COLO668 (cell line): ENCODE measurements at regions not wholly inside any gene's neighbourhood (a gene's known extent, or its start where the extent isn't known, plus 50 kb on each side); places are given as distances from the start of the nearest gene placed in this dataset.
"Not testable (repeated sequence)": the region's sequence is repeated elsewhere in the genome, so short reads cannot be mapped to it uniquely, and the experiment has no call there.

Experiments
- DNase-seq: peaks from one replicate; lab custom pipeline; 2025; ENCODE audit not compliant: unreplicated experiment; lab: John Stamatoyannopoulos, UW

DNA sequence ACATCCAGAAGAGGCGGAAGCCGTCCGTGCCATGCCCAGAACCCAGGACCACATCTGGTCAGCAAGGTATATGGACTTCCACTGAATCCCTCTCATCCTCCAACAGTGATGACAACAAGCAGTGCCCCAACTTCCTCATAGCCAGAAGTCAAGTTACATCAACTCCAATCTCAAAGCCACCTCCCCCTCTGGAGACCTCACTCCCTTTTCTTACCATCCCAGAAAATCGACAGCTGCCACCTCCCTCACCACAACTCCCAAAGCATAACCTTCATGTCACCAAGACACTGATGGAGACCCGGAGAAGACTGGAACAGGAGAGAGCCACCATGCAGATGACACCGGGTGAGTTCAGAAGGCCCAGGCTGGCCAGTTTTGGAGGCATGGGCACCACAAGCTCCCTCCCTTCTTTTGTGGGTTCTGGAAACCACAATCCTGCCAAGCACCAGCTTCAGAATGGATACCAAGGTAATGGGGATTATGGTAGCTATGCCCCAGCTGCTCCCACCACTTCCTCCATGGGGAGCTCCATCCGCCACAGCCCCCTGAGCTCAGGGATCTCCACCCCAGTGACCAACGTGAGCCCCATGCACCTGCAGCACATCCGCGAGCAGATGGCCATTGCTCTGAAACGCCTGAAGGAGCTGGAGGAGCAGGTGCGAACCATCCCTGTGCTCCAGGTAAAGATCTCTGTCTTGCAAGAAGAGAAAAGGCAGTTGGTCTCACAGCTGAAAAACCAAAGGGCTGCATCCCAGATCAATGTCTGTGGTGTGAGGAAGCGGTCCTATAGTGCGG lies 130.3 kb upstream of the DMRT1 start:
- no peak for DNase-seq

DNA sequence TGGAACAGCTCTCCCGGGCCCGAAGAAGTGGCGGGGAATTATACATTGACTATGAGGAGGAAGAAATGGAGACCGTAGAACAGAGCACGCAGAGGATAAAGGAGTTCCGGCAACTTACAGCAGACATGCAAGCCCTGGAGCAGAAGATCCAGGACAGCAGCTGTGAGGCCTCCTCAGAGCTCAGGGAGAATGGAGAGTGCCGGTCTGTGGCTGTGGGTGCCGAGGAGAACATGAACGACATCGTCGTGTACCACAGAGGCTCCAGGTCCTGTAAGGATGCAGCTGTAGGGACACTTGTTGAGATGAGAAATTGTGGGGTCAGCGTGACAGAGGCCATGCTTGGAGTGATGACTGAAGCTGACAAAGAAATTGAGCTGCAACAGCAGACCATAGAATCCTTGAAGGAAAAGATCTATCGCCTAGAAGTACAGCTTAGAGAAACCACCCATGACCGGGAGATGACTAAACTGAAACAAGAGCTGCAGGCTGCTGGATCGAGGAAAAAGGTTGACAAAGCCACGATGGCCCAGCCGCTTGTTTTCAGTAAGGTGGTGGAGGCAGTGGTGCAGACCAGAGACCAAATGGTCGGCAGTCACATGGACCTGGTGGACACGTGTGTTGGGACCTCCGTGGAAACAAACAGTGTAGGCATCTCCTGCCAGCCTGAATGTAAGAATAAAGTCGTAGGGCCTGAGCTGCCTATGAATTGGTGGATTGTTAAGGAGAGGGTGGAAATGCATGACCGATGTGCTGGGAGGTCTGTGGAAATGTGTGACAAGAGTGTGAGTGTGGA lies 129.5 kb upstream of the DMRT1 start:
- no peak for DNase-seq

DNA sequence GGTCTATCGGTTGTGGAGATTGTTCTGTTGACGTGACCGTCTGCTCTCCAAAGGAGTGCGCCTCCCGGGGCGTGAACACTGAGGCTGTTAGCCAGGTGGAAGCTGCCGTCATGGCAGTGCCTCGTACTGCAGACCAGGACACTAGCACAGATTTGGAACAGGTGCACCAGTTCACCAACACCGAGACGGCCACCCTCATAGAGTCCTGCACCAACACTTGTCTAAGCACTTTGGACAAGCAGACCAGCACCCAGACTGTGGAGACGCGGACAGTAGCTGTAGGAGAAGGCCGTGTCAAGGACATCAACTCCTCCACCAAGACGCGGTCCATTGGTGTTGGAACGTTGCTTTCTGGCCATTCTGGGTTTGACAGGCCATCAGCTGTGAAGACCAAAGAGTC lies 128.9 kb upstream of the DMRT1 start:
- no peak for DNase-seq

DNA sequence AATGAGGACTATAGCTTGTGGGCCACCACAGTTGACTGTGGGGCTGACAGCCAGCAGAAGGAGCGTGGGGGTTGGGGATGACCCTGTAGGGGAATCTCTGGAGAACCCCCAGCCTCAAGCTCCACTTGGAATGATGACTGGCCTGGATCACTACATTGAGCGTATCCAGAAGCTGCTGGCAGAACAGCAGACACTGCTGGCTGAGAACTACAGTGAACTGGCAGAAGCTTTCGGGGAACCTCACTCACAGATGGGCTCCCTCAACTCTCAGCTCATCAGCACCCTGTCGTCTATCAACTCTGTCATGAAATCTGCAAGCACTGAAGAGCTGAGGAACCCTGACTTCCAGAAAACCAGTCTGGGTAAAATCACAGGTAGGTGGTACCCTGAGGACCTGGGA lies 128.4 kb upstream of the DMRT1 start:
- no peak for DNase-seq

DNA sequence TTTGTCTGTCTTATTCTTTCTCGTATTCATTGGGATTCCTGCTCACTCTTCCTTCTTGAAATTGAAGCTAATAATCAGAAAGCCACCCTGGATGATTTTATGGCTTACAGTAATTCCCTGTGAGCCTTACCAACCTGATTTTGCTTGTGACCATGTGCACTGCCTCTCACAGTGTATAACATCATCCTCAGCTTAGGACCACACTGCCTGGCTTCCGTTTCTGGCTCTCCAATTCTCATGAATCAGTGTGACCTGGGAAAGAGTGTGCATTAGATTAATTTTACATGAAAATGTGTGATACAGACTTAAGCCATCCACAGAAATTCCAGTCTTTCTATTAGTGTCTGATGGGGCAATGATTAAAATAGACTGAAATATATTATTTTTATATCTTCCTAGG lies 126.8 kb upstream of the DMRT1 start:
- DNase-seq: no peak

DNA sequence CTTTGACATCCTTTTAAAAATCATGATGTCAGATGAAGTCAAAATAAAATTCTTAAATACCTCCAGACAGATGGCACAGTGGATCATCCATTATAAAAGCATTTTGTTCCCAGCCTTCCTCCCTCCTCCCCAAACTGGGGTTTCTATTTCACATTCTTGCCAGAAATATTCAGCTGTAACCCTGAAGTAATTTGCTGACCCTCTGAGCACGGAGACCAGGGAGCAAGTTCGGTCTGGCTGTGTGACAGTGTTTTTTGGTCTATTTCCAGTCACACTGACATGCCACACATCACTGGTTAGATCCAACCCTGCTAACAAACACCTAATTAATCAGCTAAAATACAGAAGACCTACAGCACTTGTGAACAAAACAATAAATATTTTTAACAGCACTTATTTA lies 126.2 kb upstream of the DMRT1 start:
- no peak for DNase-seq

DNA sequence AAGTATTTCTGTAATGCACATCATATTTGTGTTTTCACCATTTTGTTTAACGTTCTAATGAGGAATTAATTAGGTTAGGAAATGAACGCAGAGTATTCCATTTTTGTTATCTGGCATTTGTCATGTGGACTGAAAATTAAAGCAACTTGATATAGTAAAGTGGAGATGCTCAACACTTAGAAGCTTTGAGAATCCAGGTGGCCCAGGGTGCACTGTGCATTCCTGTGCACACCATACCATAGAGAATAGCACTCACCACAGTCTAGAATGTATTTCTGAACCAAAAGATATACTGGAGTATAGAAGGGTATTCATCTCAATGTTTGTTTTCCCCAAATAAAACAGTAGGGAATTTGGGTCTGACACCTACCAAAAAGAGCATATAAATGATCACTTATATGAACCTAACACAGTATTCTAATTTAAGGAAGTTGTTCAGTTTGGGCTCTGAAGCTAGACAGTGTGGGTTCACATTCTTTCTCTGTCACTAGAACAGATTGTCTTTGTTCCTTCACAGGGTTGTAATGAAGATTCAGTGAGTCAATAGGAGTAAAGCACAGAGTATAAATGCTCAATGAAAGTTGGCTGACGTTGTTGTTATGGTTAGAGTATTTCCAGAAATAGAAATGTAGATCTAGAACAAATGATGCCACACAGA lies 125.6 kb upstream of the DMRT1 start:
- DNase-seq: no peak

DNA sequence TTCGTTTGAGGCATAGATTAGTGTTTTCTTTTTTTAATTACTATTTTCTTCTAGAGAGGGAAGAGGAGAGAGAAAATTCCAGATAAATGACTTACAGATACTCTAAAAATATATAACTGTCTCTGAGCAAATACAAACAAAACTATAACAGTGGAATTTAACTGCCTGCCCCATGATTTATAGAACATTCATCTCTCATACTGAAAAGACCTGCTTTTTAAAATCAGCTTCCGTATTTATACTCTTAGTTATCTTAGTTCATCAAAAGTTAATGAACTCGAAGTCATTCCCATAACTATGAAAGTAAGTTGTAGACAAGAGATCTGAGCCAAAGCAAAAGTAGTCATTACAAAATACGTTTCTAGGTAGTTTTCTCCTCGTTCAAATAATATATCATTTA lies 123.8 kb upstream of the DMRT1 start:
- DNase-seq: no peak

DNA sequence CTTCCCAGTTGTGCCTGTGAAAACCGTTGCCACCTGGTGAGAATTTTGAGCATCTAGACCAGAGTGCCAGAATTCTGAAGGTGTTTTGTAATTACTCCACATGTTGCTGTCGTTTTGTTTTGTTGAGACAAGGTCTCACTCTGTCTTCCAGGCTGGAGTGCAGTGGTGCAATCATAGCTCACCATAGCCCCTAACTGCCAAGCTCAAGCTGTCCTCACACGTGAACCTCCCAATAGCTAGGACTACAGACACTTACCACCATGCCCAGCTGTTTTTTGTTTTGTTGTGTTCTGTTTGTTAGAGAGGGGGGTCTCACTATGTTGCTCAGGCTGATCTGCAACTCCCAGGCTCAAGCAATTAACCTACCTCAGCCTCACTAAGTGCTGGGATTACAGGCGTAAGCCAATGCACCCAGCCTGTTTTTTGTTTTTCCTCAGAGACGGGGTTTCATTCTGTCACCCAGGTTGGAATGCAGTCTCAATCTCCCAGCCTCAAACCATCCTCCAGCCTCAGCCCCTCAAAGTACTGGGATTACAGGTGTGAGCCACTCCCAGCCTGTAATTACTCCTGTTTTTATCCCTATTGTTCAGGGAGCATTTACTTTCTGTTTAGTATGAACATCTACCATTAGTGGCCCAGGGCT lies 121.1 kb upstream of the DMRT1 start:
- DNase-seq: no peak

DNA sequence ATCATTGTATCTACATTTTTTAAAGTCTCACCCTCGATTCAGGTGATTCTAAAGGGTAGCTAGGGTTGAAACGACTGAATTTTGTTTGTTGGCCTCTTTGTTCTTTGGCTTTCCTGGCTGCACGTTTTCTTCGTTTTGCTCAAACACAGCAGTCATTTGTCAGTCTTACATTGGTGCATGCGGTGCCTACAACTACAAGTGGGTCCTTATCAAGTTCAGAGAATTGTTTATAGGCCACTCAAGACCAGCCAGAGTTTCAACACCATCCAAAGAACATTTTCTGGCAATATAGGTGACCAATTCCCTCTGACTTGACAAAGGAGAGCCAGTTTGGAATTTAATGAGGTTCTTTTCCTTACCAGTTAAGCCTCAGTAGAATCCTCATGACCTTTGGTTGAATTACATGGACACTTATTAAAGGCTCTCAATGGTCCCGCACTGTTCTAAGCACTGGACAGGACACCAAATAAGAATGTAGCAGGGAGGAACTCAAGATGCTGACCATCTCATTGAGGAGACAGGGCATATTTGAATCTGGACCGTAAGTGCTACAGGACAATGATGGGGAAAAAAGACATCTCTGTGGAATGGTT lies 119.0 kb upstream of the DMRT1 start:
- DNase-seq: no peak

DNA sequence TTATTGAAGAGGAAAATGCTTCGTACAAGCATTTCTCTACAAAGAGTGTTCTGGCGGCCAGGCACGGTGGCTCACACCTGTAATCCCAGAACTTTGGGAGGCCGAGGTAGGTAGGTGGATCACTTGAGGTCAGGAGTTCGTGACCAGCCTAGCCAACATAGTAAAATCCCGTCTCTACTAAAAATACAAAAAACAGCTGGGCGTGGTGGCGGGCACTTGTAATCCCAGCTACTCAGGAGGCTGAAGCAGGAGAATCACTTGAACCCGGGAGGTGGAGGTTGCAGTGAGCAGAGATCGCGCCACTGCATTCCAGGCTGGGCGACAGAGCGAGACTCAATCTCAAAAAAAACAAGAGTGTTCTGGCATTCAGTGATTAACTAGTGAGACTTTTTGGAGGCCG lies 117.0 kb upstream of the DMRT1 start:
- DNase-seq: not testable (repeated sequence)

DNA sequence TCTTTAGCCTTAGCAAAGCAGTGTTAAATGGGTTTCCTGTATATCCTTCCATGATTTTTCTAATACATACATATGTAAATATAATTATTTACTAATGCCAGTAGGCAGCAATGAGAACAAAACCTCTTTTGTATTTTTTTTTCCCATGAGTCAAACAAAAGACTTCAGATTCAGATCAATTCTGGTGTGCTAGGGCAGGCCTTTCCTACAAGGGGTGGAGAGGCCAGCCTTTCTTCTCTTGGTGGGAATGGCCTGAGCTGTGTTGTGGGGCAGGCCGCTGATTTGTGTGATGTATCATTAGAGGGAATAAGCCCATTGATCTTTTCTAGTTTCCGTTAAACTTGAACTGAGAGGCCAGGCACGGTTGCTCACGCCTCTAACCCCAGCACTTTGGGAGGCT lies 115.5 kb upstream of the DMRT1 start:
- no peak for DNase-seq

DNA sequence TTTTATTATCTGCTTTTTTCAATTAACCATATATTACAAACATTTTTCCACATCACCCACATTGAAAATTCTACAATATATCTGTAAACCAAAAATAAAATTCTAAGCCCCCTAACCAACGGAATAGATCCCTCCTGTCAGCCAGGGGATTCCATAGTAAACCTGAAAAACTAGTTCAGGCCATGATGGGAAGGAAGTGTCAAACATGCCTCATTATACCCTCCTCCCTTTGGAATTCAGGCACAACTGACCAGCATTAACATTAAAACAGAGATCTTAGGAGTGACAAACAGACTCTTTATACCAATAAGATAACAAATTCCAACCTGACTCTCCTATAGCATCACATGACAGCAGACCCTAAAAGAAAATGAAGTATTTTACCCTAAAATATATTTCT lies 113.7 kb upstream of the DMRT1 start:
- DNase-seq: no peak

DNA sequence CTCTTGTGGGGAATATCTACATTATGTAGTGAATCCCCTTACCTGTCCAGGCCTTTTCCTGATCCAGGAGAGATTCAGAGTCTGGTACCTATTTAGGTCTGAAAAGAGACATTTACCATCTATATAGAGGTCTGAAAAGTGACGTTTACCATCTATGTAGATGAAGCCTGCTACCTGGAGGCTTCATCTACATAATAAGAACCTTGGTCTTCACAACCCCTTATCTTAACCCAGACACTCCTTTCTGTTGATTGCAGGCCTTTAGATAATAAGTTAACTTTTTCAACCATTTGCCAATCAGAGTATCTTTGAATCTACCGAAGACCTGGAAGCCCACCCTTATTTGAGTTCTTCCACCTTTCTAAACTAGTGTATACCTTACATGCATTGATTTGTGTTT lies 113.0 kb upstream of the DMRT1 start:
- DNase-seq: no peak

DNA sequence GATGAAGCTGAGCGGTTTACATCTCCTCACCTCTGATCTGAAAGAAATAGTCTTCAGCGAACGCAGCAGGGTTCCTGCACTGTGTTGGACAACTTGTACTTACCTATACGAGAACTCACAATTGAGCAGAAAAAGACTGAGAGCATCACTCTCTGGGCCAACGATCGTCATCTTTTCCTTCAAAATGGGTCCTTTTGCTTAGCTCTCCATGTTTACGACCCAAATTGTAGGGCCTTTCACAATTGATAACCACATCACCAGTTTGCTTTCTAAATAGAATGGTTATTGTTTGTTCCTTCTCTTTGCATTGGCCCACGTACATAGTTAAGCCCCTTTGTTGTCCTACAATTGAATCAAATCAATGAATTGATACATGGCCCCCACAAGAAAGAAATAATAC lies 110.0 kb upstream of the DMRT1 start:
- DNase-seq: no peak

DNA sequence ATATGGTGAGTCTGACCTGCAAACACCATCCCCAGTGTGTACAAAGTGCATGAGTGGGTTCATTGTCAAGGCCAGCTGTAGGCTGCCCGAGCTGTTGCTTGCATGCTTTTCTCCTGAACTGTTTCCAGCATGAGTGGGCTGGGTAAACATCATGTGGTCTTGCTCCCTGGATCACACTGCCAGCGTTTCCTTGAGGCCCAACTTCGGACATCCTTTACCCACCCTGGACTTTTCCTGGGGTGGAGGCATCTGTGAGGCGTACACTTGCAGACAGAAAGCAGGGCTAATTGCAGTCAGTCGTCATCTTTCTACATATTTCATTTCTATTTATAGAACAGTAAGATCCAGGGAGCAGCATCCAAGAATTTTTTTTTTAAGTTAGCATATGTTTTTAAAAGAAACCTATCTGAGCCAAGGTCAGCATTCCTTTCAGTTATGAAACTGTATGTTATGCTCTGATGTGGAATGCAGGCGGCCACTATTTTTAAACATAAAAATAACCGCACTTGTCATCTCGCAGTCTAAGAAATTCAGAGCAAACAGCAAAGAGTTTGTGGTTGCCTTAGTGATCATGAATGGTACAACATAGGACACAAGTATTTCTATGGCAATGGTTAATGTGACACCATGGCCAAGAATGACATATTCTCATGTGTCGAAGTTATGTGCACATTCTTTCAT lies 106.5 kb upstream of the DMRT1 start:
- DNase-seq: no peak

DNA sequence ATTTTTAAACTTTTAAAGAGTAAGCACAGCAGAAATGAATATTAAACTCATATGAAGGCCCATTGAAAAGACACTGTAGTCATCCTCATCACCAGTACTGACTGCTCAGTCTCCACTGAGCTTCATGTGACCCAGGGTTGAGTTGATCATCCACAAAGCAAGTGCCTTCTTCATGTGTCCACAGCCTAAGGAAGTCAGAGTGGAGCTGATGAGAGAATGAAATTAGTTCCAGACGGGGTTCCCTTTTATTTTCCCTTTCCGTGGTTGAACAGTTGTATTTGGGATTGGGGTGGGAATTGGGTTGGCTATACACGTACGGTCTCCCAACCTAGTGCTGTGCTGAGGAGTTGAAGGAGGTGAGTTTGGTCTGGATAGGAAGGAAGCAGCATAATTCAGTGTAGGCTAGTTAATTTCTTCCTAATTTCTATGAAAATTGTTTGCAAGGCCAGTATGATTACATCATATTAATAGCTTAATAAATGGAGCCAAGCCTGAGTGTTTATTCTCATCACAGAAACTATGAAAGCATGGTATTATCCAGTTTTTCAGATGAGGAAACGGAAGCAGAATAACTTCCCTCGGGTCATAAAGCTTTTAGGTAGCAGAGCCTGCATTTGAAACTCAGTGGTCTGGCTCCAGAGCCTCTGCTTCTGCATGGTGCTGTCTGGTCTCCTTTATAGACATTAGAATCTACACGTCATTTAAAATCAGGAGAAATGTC lies 103.9 kb upstream of the DMRT1 start:
- DNase-seq: no peak

DNA sequence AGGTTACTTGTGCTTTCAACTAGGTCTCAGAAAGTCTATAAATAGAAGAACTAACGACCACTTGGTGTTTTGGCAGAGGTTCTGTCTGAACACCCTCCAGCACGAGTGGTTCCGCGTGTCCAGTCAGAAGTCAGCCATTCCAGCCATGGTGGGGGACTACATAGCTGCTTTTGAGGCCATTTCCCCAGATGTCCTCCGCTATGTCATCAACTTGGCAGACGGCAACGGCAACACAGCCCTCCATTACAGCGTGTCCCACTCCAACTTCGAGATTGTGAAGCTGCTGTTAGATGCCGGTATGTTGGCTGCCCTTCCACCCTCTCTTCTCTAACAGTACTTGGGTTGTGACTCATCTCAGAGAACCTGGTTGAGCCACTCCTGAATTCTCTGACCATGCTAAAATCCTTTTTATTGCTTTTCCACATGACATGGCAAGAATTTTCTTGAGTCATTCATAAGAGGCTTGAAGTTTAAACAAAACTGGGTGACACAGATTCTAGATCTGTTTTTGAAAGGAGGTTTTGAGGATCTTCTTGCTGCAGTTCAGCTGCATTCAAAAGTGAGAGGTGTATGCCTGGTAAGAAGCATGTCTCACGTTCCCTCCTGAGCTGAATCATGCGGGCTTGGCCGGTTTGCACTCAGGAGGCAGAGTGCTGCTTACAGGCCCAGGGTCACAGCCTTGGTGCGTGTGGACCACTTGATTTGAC lies 103.1 kb upstream of the DMRT1 start:
- DNase-seq: no peak

DNA sequence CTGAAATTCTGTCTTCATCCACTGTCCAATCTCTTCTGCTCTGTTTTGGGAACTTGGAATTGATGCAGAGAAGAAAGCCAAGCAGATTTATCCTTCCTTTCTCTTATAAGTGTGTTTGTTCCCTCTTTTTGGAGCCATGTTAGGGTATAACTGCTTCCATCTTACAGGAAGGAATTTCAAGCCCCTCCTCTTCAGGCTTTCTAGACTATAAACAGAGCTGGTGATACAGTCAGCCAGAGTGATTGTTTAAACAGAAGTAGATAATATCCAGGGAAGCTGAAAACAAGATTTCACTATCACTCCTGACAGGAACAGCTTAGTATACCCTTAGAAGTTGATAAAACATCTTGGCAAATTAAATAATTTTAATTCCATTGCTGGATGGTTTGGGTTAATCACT lies 102.1 kb upstream of the DMRT1 start:
- DNase-seq: no peak
